ENCODE measurements at regions not wholly inside any gene's neighbourhood (a gene's known extent, or its start where the extent isn't known, plus 50 kb on each side); places are given as distances from the start of the nearest gene placed in this dataset.
"Not testable (repeated sequence)": the region's sequence is repeated elsewhere in the genome, so short reads cannot be mapped to it uniquely, and the experiment has no call there.

DNA sequence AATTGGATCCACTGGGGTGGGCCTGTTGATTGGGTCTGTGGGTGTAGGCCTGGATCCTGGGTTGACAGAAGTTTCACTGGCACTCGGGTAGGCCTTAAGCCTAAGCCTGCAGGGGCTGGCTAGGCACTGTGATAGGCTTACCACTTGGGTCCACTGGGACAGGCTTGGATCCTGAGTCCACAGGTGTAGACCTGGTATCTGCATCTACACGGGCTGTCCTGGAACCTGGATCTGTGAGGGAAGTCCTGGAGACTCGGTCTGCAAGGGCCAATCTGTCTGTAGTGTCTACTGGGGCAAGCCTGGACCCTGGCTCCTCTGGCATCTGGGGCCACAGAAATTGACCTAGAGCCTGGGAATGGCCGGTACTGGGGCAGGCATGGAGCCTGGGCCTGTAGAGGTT is 219.0 kb upstream of the NRG3 start:
- no peak for TF ChIP-seq CTCF (IDR thresholded peaks at IDR 0.05; ENCODE audit: control insufficient read depth, extremely low read depth, insufficient read depth)
- no peak for DNase-seq (ENCODE audit: low read depth)

GRCh38 chr10:81662837-81663236 is 212.2 kb upstream of the NRG3 start:
- TF ChIP-seq CTCF (IDR thresholded peaks at IDR 0.05; ENCODE audit: control insufficient read depth, extremely low read depth, insufficient read depth): no peak
- no peak for DNase-seq (ENCODE audit: low read depth)
- H3K4me3 ChIP-seq (ENCODE audit: low read depth, low read length): no peak overlapping the region

More for the DNA sequence above, 219.0 kb upstream of the NRG3 start:
- no peak overlapping the region for H3K4me3 ChIP-seq (ENCODE audit: low read depth, low read length)

DNA sequence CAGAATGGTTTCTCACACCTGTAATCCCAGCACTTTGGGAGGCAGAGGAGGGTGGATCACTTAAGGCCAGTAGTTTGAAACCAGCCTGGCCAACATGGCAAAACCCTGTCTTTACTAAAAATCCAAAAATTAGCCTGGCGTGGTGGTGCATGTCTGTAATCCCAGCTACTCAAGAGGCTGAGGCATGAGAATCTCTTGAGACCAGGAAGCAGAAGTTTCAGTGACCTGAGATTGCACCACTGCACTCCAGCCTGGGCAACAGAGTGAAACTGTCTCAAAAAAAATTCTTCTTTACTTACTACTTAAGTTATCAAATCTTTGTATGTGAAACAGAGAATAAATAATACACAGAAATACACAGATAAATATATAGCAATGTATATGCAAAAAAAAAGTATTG is 210.2 kb upstream of the NRG3 start:
- not testable (repeated sequence) for DNase-seq (ENCODE audit: low read depth); H3K4me3 ChIP-seq (ENCODE audit: low read depth, low read length)

GRCh38 chr10:81674941-81675340 is 200.1 kb upstream of the NRG3 start:
- TF ChIP-seq CTCF (IDR thresholded peaks at IDR 0.05; ENCODE audit: control insufficient read depth, extremely low read depth, insufficient read depth): no peak
- DNase-seq (ENCODE audit: low read depth): no peak
- H3K4me3 ChIP-seq (ENCODE audit: low read depth, low read length): no peak overlapping the region

DNA sequence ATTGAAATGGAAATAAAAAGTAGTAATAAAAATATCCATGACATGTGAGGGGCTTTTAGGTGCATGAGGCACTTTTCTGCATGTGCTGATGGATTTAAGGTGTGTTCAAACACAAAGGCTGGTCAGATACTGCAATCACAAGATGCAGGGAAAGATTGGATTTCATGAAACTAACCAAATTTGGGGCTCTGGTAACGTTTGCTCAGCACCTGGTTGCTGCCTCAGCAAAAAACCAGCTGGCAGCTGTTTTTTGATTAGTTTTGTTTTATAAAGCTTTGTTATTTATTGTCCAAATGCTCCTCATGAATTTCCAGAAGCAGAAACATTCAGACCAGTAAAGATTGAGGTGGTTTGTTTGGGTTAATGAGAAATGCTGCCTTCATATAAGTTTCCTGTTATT is 195.7 kb upstream of the NRG3 start:
- TF ChIP-seq CTCF (IDR thresholded peaks at IDR 0.05; ENCODE audit: control insufficient read depth, extremely low read depth, insufficient read depth): no peak
- H3K4me3 ChIP-seq (ENCODE audit: low read depth, low read length): no peak overlapping the region
- no peak for DNase-seq (ENCODE audit: low read depth)

DNA sequence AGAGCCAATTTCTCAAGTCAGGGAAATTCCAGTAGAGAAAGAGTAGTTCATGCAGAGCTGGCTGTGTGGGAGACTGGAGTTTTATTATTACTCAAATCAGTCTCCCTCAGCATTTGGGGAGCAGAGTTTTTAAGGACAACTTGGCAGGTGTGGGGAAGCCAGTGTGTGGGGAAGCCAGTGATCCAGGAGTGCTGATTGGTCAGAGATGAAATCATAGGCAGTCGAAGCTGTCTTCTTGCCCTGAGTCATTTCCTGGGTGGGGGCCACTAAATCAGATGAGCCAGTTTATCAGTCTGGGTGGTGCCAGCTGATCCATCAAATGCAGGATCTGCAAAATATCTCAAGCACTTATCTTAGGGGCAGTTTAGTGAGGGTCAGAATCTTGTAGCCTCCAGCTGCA is 194.6 kb upstream of the NRG3 start:
- no peak for DNase-seq (ENCODE audit: low read depth)
- TF ChIP-seq CTCF (IDR thresholded peaks at IDR 0.05; ENCODE audit: control insufficient read depth, extremely low read depth, insufficient read depth): no peak
- no peak overlapping the region for H3K4me3 ChIP-seq (ENCODE audit: low read depth, low read length)

DNA sequence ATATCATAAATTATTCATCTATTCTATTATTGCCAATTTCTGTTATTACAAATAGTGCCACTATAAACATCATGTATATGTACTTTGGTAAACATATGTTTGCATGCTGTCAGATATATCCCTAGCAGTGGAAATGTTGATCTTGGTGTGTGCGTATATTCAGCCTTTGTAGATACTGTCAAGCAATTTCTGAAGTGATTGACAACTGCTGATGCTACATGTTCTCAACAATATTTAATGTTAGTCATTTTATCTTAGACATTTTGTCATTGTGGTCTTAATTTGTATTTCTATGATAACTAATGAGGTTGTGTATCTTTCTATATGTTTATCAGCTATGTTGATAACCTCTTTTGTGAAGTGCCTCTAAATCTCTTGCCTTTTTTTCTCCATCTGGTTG is 186.5 kb upstream of the NRG3 start:
- no peak for DNase-seq (ENCODE audit: low read depth)
- TF ChIP-seq CTCF (IDR thresholded peaks at IDR 0.05; ENCODE audit: control insufficient read depth, extremely low read depth, insufficient read depth): no peak
- no peak overlapping the region for H3K4me3 ChIP-seq (ENCODE audit: low read depth, low read length)

Data from LNCaP clone FGC (cell line).